H9 (cell line): ENCODE measurements at regions not wholly inside any gene's neighbourhood (a gene's known extent, or its start where the extent isn't known, plus 50 kb on each side); places are given as distances from the start of the nearest gene placed in this dataset.

Source experiments
- DNase-seq: peaks from one replicate; pipeline ENCODE4 v3.0.0-alpha.2; 2017
- H2AFZ ChIP-seq: one replicate; pipeline ENCODE4 v1.6.1; 2013; ENCODE audit warnings: mild to moderate bottlenecking, low read length, control low read depth, moderate library complexity
- H2AK5ac ChIP-seq: 2 replicates; pipeline ENCODE4 v1.6.1; 2013; ENCODE audit warnings: low read length, control low read depth, mixed read lengths; ENCODE audit not compliant: insufficient read length
- H2BK120ac ChIP-seq: one replicate; pipeline ENCODE4 v1.6.1; 2013; ENCODE audit warnings: low read depth, mild to moderate bottlenecking, low read length, control low read depth, inconsistent platforms; ENCODE audit not compliant: poor library complexity, severe bottlenecking
- H2BK12ac ChIP-seq: 2 replicates; pipeline ENCODE4 v1.6.1; 2013; ENCODE audit warnings: low read length, control low read depth, mixed read lengths, low read depth; ENCODE audit not compliant: insufficient read length
- H2BK15ac ChIP-seq: 2 replicates; pipeline ENCODE4 v1.6.1; 2013; ENCODE audit warnings: low read depth, low read length, control low read depth
- H2BK20ac ChIP-seq: one replicate; pipeline ENCODE4 v1.6.1; 2013; ENCODE audit warnings: low read depth, mild to moderate bottlenecking, low read length, control low read depth, inconsistent platforms; ENCODE audit not compliant: poor library complexity, severe bottlenecking
- H2BK5ac ChIP-seq: 2 replicates; pipeline ENCODE4 v1.6.1; 2013; ENCODE audit warnings: low read length, control low read depth, mixed read lengths; ENCODE audit not compliant: insufficient read length
- H3K14ac ChIP-seq: 2 replicates; pipeline ENCODE4 v1.6.1; 2013; ENCODE audit warnings: low read length, control low read depth; ENCODE audit not compliant: insufficient read depth
- H3K18ac ChIP-seq: 2 replicates; pipeline ENCODE4 v1.6.1; 2013; ENCODE audit warnings: low read depth, mild to moderate bottlenecking, mixed read lengths, low read length, control low read depth; ENCODE audit not compliant: insufficient read length
- H3K23ac ChIP-seq: 2 replicates; pipeline ENCODE4 v1.6.1; 2013; ENCODE audit warnings: low read length, control low read depth, mixed read lengths, low read depth; ENCODE audit not compliant: insufficient read length
- H3K23me2 ChIP-seq: 2 replicates; pipeline ENCODE4 v1.6.1; 2013; ENCODE audit warnings: low read depth, mild to moderate bottlenecking, mixed read lengths, low read length, control low read depth; ENCODE audit not compliant: insufficient read length, poor library complexity, severe bottlenecking
- H3K27ac ChIP-seq: 2 replicates; pipeline ENCODE4 v1.5.1; 2013; ENCODE audit warnings: low read length, control low read depth, mixed read lengths, low read depth; ENCODE audit not compliant: insufficient read length
- H3K27me3 ChIP-seq: 2 replicates; pipeline ENCODE4 v1.6.1; 2013; ENCODE audit warnings: low read length, control low read depth, inconsistent platforms; ENCODE audit not compliant: insufficient read depth
- H3K4ac ChIP-seq: 2 replicates; pipeline ENCODE4 v1.6.1; 2013; ENCODE audit warnings: low read depth, mild to moderate bottlenecking, control low read depth, inconsistent platforms, low read length, moderate library complexity
- H3K4me1 ChIP-seq: 2 replicates; pipeline ENCODE4 v1.6.1; 2013; ENCODE audit warnings: low read length, control low read depth, inconsistent platforms; ENCODE audit not compliant: insufficient read depth
- H3K4me2 ChIP-seq: 2 replicates; pipeline ENCODE4 v1.6.1; 2013; ENCODE audit warnings: low read length, control low read depth, mixed read lengths; ENCODE audit not compliant: insufficient read length, insufficient read depth
- H3K56ac ChIP-seq: 2 replicates; pipeline ENCODE4 v1.6.1; 2013; ENCODE audit warnings: low read depth, mild to moderate bottlenecking, mixed read lengths, low read length, control low read depth; ENCODE audit not compliant: insufficient read length
- H3K79me1 ChIP-seq: 2 replicates; pipeline ENCODE4 v1.6.1; 2013; ENCODE audit warnings: low read depth, mild to moderate bottlenecking, moderate library complexity, low read length, control low read depth, inconsistent platforms; ENCODE audit not compliant: insufficient read depth, poor library complexity, severe bottlenecking
- H3K79me2 ChIP-seq: 2 replicates; pipeline ENCODE4 v1.6.1; 2013; ENCODE audit warnings: low read length, control low read depth, inconsistent platforms; ENCODE audit not compliant: insufficient read depth
- H3K9ac ChIP-seq: 2 replicates; pipeline ENCODE4 v1.6.1; 2013; ENCODE audit warnings: low read length, control low read depth, mixed read lengths; ENCODE audit not compliant: insufficient read length; ENCODE audit errors: extremely low read depth
- H3K9me3 ChIP-seq: one replicate; pipeline ENCODE4 v1.6.1; 2013; ENCODE audit warnings: low read depth, low read length, inconsistent platforms; ENCODE audit not compliant: control insufficient read depth
- H3T11ph ChIP-seq: one replicate; pipeline ENCODE4 v1.6.1; 2013; ENCODE audit warnings: mild to moderate bottlenecking, low read length, control low read depth, inconsistent platforms
- H4K20me1 ChIP-seq: one replicate; pipeline ENCODE4 v1.6.1; 2013; ENCODE audit not compliant: control insufficient read depth, insufficient read length, insufficient read depth
- H4K5ac ChIP-seq: 2 replicates; pipeline ENCODE4 v1.6.1; 2013; ENCODE audit warnings: low read depth, mild to moderate bottlenecking, mixed read lengths, low read length, control low read depth; ENCODE audit not compliant: insufficient read length
- H4K8ac ChIP-seq: replicated peaks from 2 replicates; pipeline ENCODE4 v1.6.1; 2013; ENCODE audit warnings: low read length, control low read depth, mixed read lengths, low read depth; ENCODE audit not compliant: insufficient read length
- H4K91ac ChIP-seq: 2 replicates; pipeline ENCODE4 v1.6.1; 2013; ENCODE audit warnings: low read depth, mild to moderate bottlenecking, moderate library complexity, mixed read lengths, low read length, control low read depth; ENCODE audit not compliant: insufficient read length
- H3K27ac Mint-ChIP-seq, 3 experiments: 2 replicates in 2 of 3; 3 replicates in 1 of 3; pipeline ENCODE4 v1.8.0; 2020 to 2021; ENCODE audit warnings: mixed read lengths in 3 of 3, mild to moderate bottlenecking in 1 of 3, moderate library complexity in 1 of 3
- H3K27me3 Mint-ChIP-seq: 2 replicates; pipeline ENCODE4 v1.8.0; 2021; ENCODE audit warnings: low read depth, mild to moderate bottlenecking, moderate library complexity, mixed read lengths
- H3K36me3 Mint-ChIP-seq, 3 experiments: 2 replicates in 2 of 3; 3 replicates in 1 of 3; pipeline ENCODE4 v1.8.0; 2020 to 2021; ENCODE audit warnings: low read depth in 3 of 3, mixed read lengths in 3 of 3; ENCODE audit not compliant: insufficient read depth in 1 of 3
- H3K4me1 Mint-ChIP-seq, 2 experiments: 2 replicates each; pipeline ENCODE4 v1.8.0; 2020; ENCODE audit warnings: mixed read lengths in 2 of 2
- H3K4me3 Mint-ChIP-seq, 2 experiments: 2 replicates in 1 of 2; 3 replicates in 1 of 2; pipeline ENCODE4 v1.8.0; 2020 to 2021; ENCODE audit warnings: mild to moderate bottlenecking in 2 of 2, mixed read lengths in 2 of 2, moderate library complexity in 1 of 2
- H3K9me3 Mint-ChIP-seq, 2 experiments: 2 replicates in 1 of 2; 3 replicates in 1 of 2; pipeline ENCODE4 v1.8.0; 2020; ENCODE audit warnings: mild to moderate bottlenecking in 2 of 2, mixed read lengths in 2 of 2, moderate library complexity in 1 of 2
- WGBS: extraction: QIAGEN DNeasy Blood & Tissue Kit; methylation state at CpG from one replicate; pipeline ENCODE4 v1.1.7; 2013; ENCODE audit warnings: missing lambda C conversion rate, low lambda C conversion rate, mixed read lengths; ENCODE audit not compliant: insufficient read length; ENCODE audit errors: extremely low coverage; 5-methylcytosine and 5-hydroxymethylcytosine counted together
- TF ChIP-seq, protein P1 (sequence below): fragments of 200-600 bp; sonication (generic); conservative IDR thresholded peaks from 3 replicates; pipeline ENCODE4 v1.8.0; 2021; ENCODE audit warnings: antibody characterized with exemption, mild to moderate bottlenecking

DNA sequence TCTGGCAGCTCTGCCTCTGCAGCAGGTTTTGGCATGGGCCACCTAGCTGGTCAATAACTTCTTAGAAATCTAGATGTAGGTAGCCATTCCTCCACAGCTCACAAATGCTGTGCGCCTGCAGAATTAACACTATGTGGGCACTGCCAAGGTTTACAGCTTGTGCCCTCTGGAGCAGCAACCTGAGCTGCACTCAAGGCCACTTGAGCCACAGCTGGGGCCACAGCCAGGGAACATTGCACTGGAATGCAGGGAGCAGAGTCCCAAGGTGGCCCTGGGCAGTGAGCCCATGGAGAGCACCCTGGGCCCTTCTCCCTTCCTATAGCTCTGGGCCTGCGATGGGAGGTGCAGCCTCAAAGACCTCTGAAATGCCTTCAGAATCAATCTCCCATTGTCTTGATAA lies 365.3 kb downstream of the SATB2 start:
- Mint-ChIP-seq H3K4me3 (no peak overlapping the region), H3K27me3 (no peaks in the 10 kb centered on the region), H3K4me1 (peaks cover 3 to 7% of the 10 kb centered on the region in 2 experiments; a peak in 2 of 4 replicates), H3K9me3 (no peaks in the 10 kb centered on the region), H3K36me3 (no peaks in the 10 kb centered on the region), H3K27ac (no peak overlapping the region)
- Histone ChIP-seq H2BK20ac (no peak overlapping the region), H4K91ac (no peak overlapping the region), H2AK5ac (no peak overlapping the region), H3K23me2 (no peaks in the 10 kb centered on the region), H3K79me1 (no peaks in the 10 kb centered on the region), H3K14ac (no peak overlapping the region; the same call in 1 of the 2 replicates), H4K20me1 (no peaks in the 10 kb centered on the region), H3K4ac (no peak overlapping the region), H4K8ac (no peak overlapping the region), H3K4me2 (no peak overlapping the region), H3K4me1 (no peaks in the 10 kb centered on the region), H2BK5ac (no peak overlapping the region), H3K56ac (no peak overlapping the region), H3K79me2 (no peaks in the 10 kb centered on the region), H3K9me3 (no peaks in the 10 kb centered on the region), H3K23ac (no peak overlapping the region), H3K27ac (no peak overlapping the region), H3K9ac (no peak overlapping the region), H2BK12ac (no peak overlapping the region), H2BK15ac (no peak overlapping the region), H3K27me3 (no peaks in the 10 kb centered on the region), H3K18ac (no peak overlapping the region), H2AFZ (no peak overlapping the region), H2BK120ac (no peak overlapping the region), H3T11ph (no peak overlapping the region), H4K5ac (no peak overlapping the region)
- no peak for DNase-seq
- TF ChIP-seq, protein P1, sequence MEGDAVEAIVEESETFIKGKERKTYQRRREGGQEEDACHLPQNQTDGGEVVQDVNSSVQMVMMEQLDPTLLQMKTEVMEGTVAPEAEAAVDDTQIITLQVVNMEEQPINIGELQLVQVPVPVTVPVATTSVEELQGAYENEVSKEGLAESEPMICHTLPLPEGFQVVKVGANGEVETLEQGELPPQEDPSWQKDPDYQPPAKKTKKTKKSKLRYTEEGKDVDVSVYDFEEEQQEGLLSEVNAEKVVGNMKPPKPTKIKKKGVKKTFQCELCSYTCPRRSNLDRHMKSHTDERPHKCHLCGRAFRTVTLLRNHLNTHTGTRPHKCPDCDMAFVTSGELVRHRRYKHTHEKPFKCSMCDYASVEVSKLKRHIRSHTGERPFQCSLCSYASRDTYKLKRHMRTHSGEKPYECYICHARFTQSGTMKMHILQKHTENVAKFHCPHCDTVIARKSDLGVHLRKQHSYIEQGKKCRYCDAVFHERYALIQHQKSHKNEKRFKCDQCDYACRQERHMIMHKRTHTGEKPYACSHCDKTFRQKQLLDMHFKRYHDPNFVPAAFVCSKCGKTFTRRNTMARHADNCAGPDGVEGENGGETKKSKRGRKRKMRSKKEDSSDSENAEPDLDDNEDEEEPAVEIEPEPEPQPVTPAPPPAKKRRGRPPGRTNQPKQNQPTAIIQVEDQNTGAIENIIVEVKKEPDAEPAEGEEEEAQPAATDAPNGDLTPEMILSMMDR = no peak
- WGBS = no CpG with 5 or more reads among the region's 2 CpGs
